ENCODE measurements at regions not wholly inside any gene's neighbourhood (a gene's known extent, or its start where the extent isn't known, plus 50 kb on each side); places are given as distances from the start of the nearest gene placed in this dataset.

- H3K27ac ChIP-seq, result no peak overlapping the region
- TF ChIP-seq, protein P1, sequence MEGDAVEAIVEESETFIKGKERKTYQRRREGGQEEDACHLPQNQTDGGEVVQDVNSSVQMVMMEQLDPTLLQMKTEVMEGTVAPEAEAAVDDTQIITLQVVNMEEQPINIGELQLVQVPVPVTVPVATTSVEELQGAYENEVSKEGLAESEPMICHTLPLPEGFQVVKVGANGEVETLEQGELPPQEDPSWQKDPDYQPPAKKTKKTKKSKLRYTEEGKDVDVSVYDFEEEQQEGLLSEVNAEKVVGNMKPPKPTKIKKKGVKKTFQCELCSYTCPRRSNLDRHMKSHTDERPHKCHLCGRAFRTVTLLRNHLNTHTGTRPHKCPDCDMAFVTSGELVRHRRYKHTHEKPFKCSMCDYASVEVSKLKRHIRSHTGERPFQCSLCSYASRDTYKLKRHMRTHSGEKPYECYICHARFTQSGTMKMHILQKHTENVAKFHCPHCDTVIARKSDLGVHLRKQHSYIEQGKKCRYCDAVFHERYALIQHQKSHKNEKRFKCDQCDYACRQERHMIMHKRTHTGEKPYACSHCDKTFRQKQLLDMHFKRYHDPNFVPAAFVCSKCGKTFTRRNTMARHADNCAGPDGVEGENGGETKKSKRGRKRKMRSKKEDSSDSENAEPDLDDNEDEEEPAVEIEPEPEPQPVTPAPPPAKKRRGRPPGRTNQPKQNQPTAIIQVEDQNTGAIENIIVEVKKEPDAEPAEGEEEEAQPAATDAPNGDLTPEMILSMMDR (IDR thresholded peaks at IDR 0.05), result no peak
- TF ChIP-seq EP300 (IDR thresholded peaks at IDR 0.05), result no peak
- TF ChIP-seq POLR2AphosphoS5 (IDR thresholded peaks at IDR 0.05), result no peak
- no peak for TF ChIP-seq POLR2A (IDR thresholded peaks at IDR 0.05)
- no peaks in the 10 kb centered on the region for H3K9me3 ChIP-seq
- H3K27me3 ChIP-seq, result no peaks in the 10 kb centered on the region
- intact Hi-C loops (cut with DNase I; ENCODE audit: low total_unique reads), result no loop called here
- H3K4me3 ChIP-seq, result no peak overlapping the region
- H3K4me1 ChIP-seq, result no peaks in the 10 kb centered on the region
- H3K36me3 ChIP-seq, result no peaks in the 10 kb centered on the region
- 71 to 81% (median 78%) methylated on average over 2 of the region's 2 CpGs for WGBS, 5 donors
- no peak for DNase-seq
These were observed 1289.0 kb upstream of the AUTS2 start for GRCh38 chr7:68309271-68309670.

DNA sequence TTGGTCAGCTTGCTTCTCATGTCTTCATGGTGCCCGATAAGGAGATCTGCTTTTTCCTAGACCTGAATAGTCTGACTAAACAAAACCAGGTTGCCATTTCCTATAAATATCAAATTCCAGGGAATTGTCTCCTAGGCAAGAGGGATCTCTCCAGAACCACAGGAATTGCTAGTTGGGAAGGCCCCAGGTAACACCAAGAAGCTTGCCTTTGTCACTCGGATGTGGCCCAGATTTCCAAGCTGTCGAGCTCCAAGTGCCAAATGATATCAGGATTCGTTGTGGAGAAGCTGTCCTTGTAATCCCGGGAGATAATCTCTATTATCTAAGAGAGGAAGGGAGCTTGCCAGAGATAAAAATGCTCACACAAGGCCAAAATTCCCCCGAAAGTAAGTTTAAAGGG, 1288.5 kb upstream of the AUTS2 start:
- TF ChIP-seq, protein P1 (IDR thresholded peaks at IDR 0.05), result no peak
- TF ChIP-seq POLR2A (IDR thresholded peaks at IDR 0.05) (no peak), EP300 (IDR thresholded peaks at IDR 0.05) (no peak), POLR2AphosphoS5 (IDR thresholded peaks at IDR 0.05) (no peak)
- Histone ChIP-seq H3K27me3 (no peaks in the 10 kb centered on the region), H3K4me1 (no peaks in the 10 kb centered on the region), H3K4me3 (no peak overlapping the region), H3K9me3 (no peaks in the 10 kb centered on the region), H3K27ac (no peak overlapping the region), H3K36me3 (no peaks in the 10 kb centered on the region)
- DNase-seq, result no peak
- intact Hi-C loops (cut with DNase I; ENCODE audit: low total_unique reads), result no loop called here
- WGBS, 5 donors, result 60 to 67% (median 65%) methylated on average over 6 of the region's 6 CpGs

DNA sequence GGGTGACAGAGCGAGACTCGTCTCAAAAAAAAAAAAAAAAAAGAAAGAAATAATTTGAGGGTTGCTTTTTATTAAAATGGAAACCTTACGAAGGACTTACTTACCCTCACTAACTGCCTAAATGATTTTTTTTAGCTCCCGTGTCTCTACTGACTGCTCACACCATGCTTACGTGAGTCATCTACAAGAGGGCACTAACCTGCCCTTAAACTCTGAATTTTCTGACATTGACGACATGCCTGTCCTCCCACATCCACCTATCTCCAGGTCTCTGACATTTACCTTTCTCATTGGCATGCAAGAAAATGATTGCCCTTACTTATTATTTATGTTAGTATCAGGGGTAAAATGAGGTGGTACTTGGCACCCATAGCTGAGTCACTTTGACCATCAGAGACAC, 1286.3 kb upstream of the AUTS2 start:
- 84 to 92% (median 88%) methylated on average over 6 of the region's 6 CpGs for WGBS, 5 donors
- intact Hi-C loops (cut with DNase I; ENCODE audit: low total_unique reads), result no loop called here
- DNase-seq, result no peak

GRCh38 chr7:68313806-68314205, 1284.5 kb upstream of the AUTS2 start:
- Histone ChIP-seq H3K4me1 (no peaks in the 10 kb centered on the region), H3K9me3 (no peaks in the 10 kb centered on the region), H3K27ac (no peak overlapping the region), H3K36me3 (no peaks in the 10 kb centered on the region), H3K4me3 (no peak overlapping the region), H3K27me3 (no peaks in the 10 kb centered on the region)
- no peak for TF ChIP-seq POLR2AphosphoS5 (IDR thresholded peaks at IDR 0.05)
- TF ChIP-seq POLR2A (IDR thresholded peaks at IDR 0.05), result no peak
- no peak for TF ChIP-seq EP300 (IDR thresholded peaks at IDR 0.05)
- TF ChIP-seq, protein P1 (IDR thresholded peaks at IDR 0.05), result no peak
- DNase-seq, result no peak
- 66 to 78% (median 68%) methylated on average over 4 of the region's 4 CpGs for WGBS, 5 donors
- intact Hi-C loops (cut with DNase I; ENCODE audit: low total_unique reads), result no loop called here

More for the DNA sequence above, 1286.3 kb upstream of the AUTS2 start:
- H3K36me3 ChIP-seq, result no peaks in the 10 kb centered on the region
- no peaks in the 10 kb centered on the region for H3K27me3 ChIP-seq
- H3K9me3 ChIP-seq, result no peaks in the 10 kb centered on the region
- H3K27ac ChIP-seq, result no peak overlapping the region
- H3K4me3 ChIP-seq, result no peak overlapping the region
- TF ChIP-seq POLR2AphosphoS5 (IDR thresholded peaks at IDR 0.05), result no peak
- no peak for TF ChIP-seq EP300 (IDR thresholded peaks at IDR 0.05)
- TF ChIP-seq, protein P1 (IDR thresholded peaks at IDR 0.05), result no peak
- no peak for TF ChIP-seq POLR2A (IDR thresholded peaks at IDR 0.05)
- H3K4me1 ChIP-seq, result no peaks in the 10 kb centered on the region
